ENCODE measurements at regions not wholly inside any gene's neighbourhood (a gene's known extent, or its start where the extent isn't known, plus 50 kb on each side); places are given as distances from the start of the nearest gene placed in this dataset.

GRCh38 chr16:49972961-49973360, 52.1 kb upstream of the CNEP1R1 start:
- H3K4me3 ChIP-seq (replicated peaks in 1 of 3; ENCODE audit: insufficient read depth in 1 of 3, low read depth in 2 of 3, low read length in 3 of 3): no peak overlapping the region
- CTCF ChIA-PET (ENCODE audit: low intra/inter-chr PET ratio, low total read pairs): no interaction called here
- H3K9me3 ChIP-seq (ENCODE audit: low read length): no peaks in the 10 kb centered on the region
- ATAC-seq (no peak), DNase-seq (ENCODE audit: low spot score) (no peak), FAIRE-seq (no peak)
- peaks cover 10% of the 10 kb centered on the region for H3K4me1 ChIP-seq (ENCODE audit: insufficient read depth, low read length)
- in situ Hi-C loops (cut with HindIII; ENCODE audit: extremely low pct_ligation_motif_present, low pct_unique_long_range_greater_than_20kb) (no loop called here), intact Hi-C loops (cut with micrococcal nuclease; ENCODE audit: unreplicated experiment) (no loop called here)
- H3K27ac ChIP-seq (ENCODE audit: extremely low read length, insufficient read depth, low read length): no peak overlapping the region
- no peak overlapping the region for H2AFZ ChIP-seq (ENCODE audit: low read length)
- peaks cover 5 to 37% of the 10 kb centered on the region in 2 experiments; a peak in 4 of 5 replicates for H3K27me3 ChIP-seq (ENCODE audit: control insufficient read depth in 1 of 2, insufficient read depth in 2 of 2, low read length in 2 of 2)
- H4K20me1 ChIP-seq (ENCODE audit: insufficient read depth, low read length): no peaks in the 10 kb centered on the region
- POLR2A ChIA-PET: no interaction called here
- no peaks in the 10 kb centered on the region for H3K36me3 ChIP-seq (replicated peaks in 1 of 2; ENCODE audit: control insufficient read depth in 1 of 2, insufficient read depth in 2 of 2, low read length in 2 of 2)
- TF ChIP-seq TBX2 (CRISPR knock-in tag; IDR thresholded peaks at IDR 0.05; ENCODE audit: borderline replicate concordance) (no peak), NR1H2 (CRISPR knock-in tag; IDR thresholded peaks at IDR 0.05; ENCODE audit: borderline replicate concordance, low read depth) (no peak), ZSCAN22 (CRISPR knock-in tag; IDR thresholded peaks at IDR 0.05) (no peak), RFXAP (CRISPR knock-in tag; IDR thresholded peaks at IDR 0.05; ENCODE audit: borderline replicate concordance) (no peak), MAFF (IDR thresholded peaks at IDR 0.05; ENCODE audit: low read depth, low read length) (no peak), SIX4 (CRISPR knock-in tag; IDR thresholded peaks at IDR 0.05) (no peak), STAG1 (CRISPR knock-in tag; IDR thresholded peaks at IDR 0.05) (no peak), EED (CRISPR knock-in tag; IDR thresholded peaks at IDR 0.05) (no peak), ZNF704 (CRISPR knock-in tag; IDR thresholded peaks at IDR 0.05; ENCODE audit: borderline replicate concordance) (no peak), ZNF772 (CRISPR knock-in tag; IDR thresholded peaks at IDR 0.05) (no peak), ZNF253 (CRISPR knock-in tag; IDR thresholded peaks at IDR 0.05; ENCODE audit: borderline replicate concordance) (no peak), ZNF550 (CRISPR knock-in tag; IDR thresholded peaks at IDR 0.05; ENCODE audit: borderline replicate concordance) (no peak), ZNF564 (CRISPR knock-in tag; IDR thresholded peaks at IDR 0.05) (no peak), NFE2L2 (IDR thresholded peaks at IDR 0.05; ENCODE audit: low read length) (no peak), ZNF792 (CRISPR knock-in tag; IDR thresholded peaks at IDR 0.05) (no peak), TFAP4 (IDR thresholded peaks at IDR 0.05; ENCODE audit: borderline replicate concordance, low read depth) (no peak), U2AF2 (IDR thresholded peaks at IDR 0.05; ENCODE audit: low read depth, low read length) (no peak)
- TF ChIP-seq, protein P1, sequence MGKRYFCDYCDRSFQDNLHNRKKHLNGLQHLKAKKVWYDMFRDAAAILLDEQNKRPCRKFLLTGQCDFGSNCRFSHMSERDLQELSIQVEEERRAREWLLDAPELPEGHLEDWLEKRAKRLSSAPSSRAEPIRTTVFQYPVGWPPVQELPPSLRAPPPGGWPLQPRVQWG (CRISPR knock-in tag; IDR thresholded peaks at IDR 0.05; ENCODE audit: borderline replicate concordance, low read depth): no peak
- 38% methylated on average over 9 of the region's 9 CpGs for WGBS (ENCODE audit: low lambda C conversion rate)
- no peak overlapping the region for H3K9ac ChIP-seq (ENCODE audit: insufficient read depth, low read depth, low read length)
- no peak overlapping the region for H3K4me2 ChIP-seq (ENCODE audit: low read depth, low read length)
- no TSS peak for BruUV-seq (replicated peaks)
- no peaks in the 10 kb centered on the region for H3K79me2 ChIP-seq (ENCODE audit: insufficient read depth, low read length)
